ENCODE measurements at regions not wholly inside any gene's neighbourhood (a gene's known extent, or its start where the extent isn't known, plus 50 kb on each side); places are given as distances from the start of the nearest gene placed in this dataset.

- intact Hi-C loops (cut with DNase I) = no loop called here
- Histone ChIP-seq H3K27ac (no peak overlapping the region), H3K4me1 (no peaks in the 10 kb centered on the region), H3K9me3 (no peaks in the 10 kb centered on the region), H3K27me3 (no peaks in the 10 kb centered on the region), H3K4me3 (no peak overlapping the region), H3K36me3 (no peaks in the 10 kb centered on the region)
- no peak for TF ChIP-seq CTCF (IDR thresholded peaks at IDR 0.05)
- ATAC-seq (no peak), DNase-seq (no peak)
Measured at GRCh38 chr15:39344662-39345141, 236.2 kb upstream of the THBS1 start.

- ATAC-seq (no peak), DNase-seq (no peak)
- Histone ChIP-seq H3K4me1 (no peaks in the 10 kb centered on the region), H3K36me3 (no peaks in the 10 kb centered on the region), H3K9me3 (no peaks in the 10 kb centered on the region), H3K27ac (no peak overlapping the region), H3K4me3 (no peak overlapping the region), H3K27me3 (no peaks in the 10 kb centered on the region)
- intact Hi-C loops (cut with DNase I) = no loop called here
- no peak for TF ChIP-seq CTCF (IDR thresholded peaks at IDR 0.05)
Measured at GRCh38 chr15:39345176-39345575, 235.7 kb upstream of the THBS1 start.

GRCh38 chr15:39347453-39347852, 233.4 kb upstream of the THBS1 start:
- no peak for DNase-seq
- H3K4me3 ChIP-seq = no peak overlapping the region
- no peaks in the 10 kb centered on the region for H3K9me3 ChIP-seq

GRCh38 chr15:39350785-39351184, 230.1 kb upstream of the THBS1 start:
- Histone ChIP-seq H3K36me3 (no peaks in the 10 kb centered on the region), H3K27me3 (no peaks in the 10 kb centered on the region), H3K27ac (no peak overlapping the region), H3K4me1 (no peaks in the 10 kb centered on the region), H3K4me3 (no peak overlapping the region), H3K9me3 (no peaks in the 10 kb centered on the region)
- intact Hi-C loops (cut with DNase I) = no loop called here
- ATAC-seq (no peak), DNase-seq (no peak)
- no peak for TF ChIP-seq CTCF (IDR thresholded peaks at IDR 0.05)

More at GRCh38 chr15:39347453-39347852, 233.4 kb upstream of the THBS1 start:
- no peaks in the 10 kb centered on the region for H3K4me1 ChIP-seq
- H3K27me3 ChIP-seq = no peaks in the 10 kb centered on the region
- TF ChIP-seq CTCF (IDR thresholded peaks at IDR 0.05) = no peak
- no peak for ATAC-seq
- no peaks in the 10 kb centered on the region for H3K36me3 ChIP-seq
- intact Hi-C loops (cut with DNase I) = no loop called here
- H3K27ac ChIP-seq = no peak overlapping the region

GRCh38 chr15:39354189-39354588, 226.7 kb upstream of the THBS1 start:
- H3K4me1 ChIP-seq = no peaks in the 10 kb centered on the region
- no peaks in the 10 kb centered on the region for H3K36me3 ChIP-seq
- no peak overlapping the region for H3K27ac ChIP-seq
- no peak for TF ChIP-seq CTCF (IDR thresholded peaks at IDR 0.05)
- intact Hi-C loops (cut with DNase I) = no loop called here
- no peaks in the 10 kb centered on the region for H3K9me3 ChIP-seq
- no peak overlapping the region for H3K4me3 ChIP-seq
- DNase-seq (no peak), ATAC-seq (no peak)
- H3K27me3 ChIP-seq = no peaks in the 10 kb centered on the region
